Activated T-cell treated with anti-CD3 and anti-CD28 coated beads, Interleukin-2, amount 50 U/mL, for 24 hours (primary cell): ENCODE measurements at regions not wholly inside any gene's neighbourhood (a gene's known extent, or its start where the extent isn't known, plus 50 kb on each side); places are given as distances from the start of the nearest gene placed in this dataset.
"Not testable (repeated sequence)": the region's sequence is repeated elsewhere in the genome, so short reads cannot be mapped to it uniquely, and the experiment has no call there.

Source experiments
- DNase-seq: peaks from one replicate; pipeline ENCODE4 v3.0.0-alpha.2; 2020
- H3K27ac Mint-ChIP-seq: 2 replicates; pipeline ENCODE4 v1.8.0; 2020; ENCODE audit warnings: mild to moderate bottlenecking, mixed read lengths
- H3K27me3 Mint-ChIP-seq: 2 replicates; pipeline ENCODE4 v1.8.0; 2020; ENCODE audit warnings: mixed read lengths
- H3K36me3 Mint-ChIP-seq: 2 replicates; pipeline ENCODE4 v1.8.0; 2020; ENCODE audit warnings: low read depth, mixed read lengths
- H3K4me1 Mint-ChIP-seq: 2 replicates; pipeline ENCODE4 v1.8.0; 2020; ENCODE audit warnings: low read depth, mixed read lengths
- H3K4me3 Mint-ChIP-seq: 2 replicates; pipeline ENCODE4 v1.8.0; 2020; ENCODE audit warnings: mild to moderate bottlenecking, moderate library complexity, mixed read lengths
- H3K9me3 Mint-ChIP-seq: 2 replicates; pipeline ENCODE4 v1.8.0; 2020; ENCODE audit warnings: mixed read lengths

GRCh38 chr4:159906517-159906916 lies 803.6 kb downstream of the RAPGEF2 start:
- no peak overlapping the region for H3K4me3 Mint-ChIP-seq
- H3K27me3 Mint-ChIP-seq: no peaks in the 10 kb centered on the region
- no peaks in the 10 kb centered on the region for H3K9me3 Mint-ChIP-seq
- DNase-seq: no peak
- no peaks in the 10 kb centered on the region for H3K36me3 Mint-ChIP-seq
- H3K4me1 Mint-ChIP-seq: no peaks in the 10 kb centered on the region
- no peak overlapping the region for H3K27ac Mint-ChIP-seq

- H3K9me3 Mint-ChIP-seq: peaks cover 2% of the 10 kb centered on the region
These were observed 807.8 kb downstream of the RAPGEF2 start for GRCh38 chr4:159910721-159911120.

GRCh38 chr4:159922119-159922518 lies 819.2 kb downstream of the RAPGEF2 start:
- Mint-ChIP-seq H3K9me3 (peaks cover 30% of the 10 kb centered on the region), H3K27me3 (no peaks in the 10 kb centered on the region), H3K4me3 (no peak overlapping the region), H3K4me1 (no peaks in the 10 kb centered on the region), H3K36me3 (no peaks in the 10 kb centered on the region), H3K27ac (no peak overlapping the region)
- DNase-seq: no peak

More at GRCh38 chr4:159910721-159911120, 807.8 kb downstream of the RAPGEF2 start:
- Mint-ChIP-seq H3K4me3 (no peak overlapping the region), H3K27ac (no peak overlapping the region), H3K27me3 (no peaks in the 10 kb centered on the region), H3K36me3 (no peaks in the 10 kb centered on the region), H3K4me1 (no peaks in the 10 kb centered on the region)
- no peak for DNase-seq

- Mint-ChIP-seq H3K27me3 (no peaks in the 10 kb centered on the region), H3K9me3 (peaks cover 31% of the 10 kb centered on the region), H3K27ac (no peak overlapping the region), H3K4me1 (no peaks in the 10 kb centered on the region), H3K36me3 (no peaks in the 10 kb centered on the region), H3K4me3 (no peak overlapping the region)
- DNase-seq: no peak
These were observed 822.9 kb downstream of the RAPGEF2 start for GRCh38 chr4:159925770-159926169.

- no peak overlapping the region for H3K27ac Mint-ChIP-seq
- H3K4me1 Mint-ChIP-seq: no peaks in the 10 kb centered on the region
- no peaks in the 10 kb centered on the region for H3K27me3 Mint-ChIP-seq
- H3K4me3 Mint-ChIP-seq: no peak overlapping the region
- H3K36me3 Mint-ChIP-seq: no peaks in the 10 kb centered on the region
- H3K9me3 Mint-ChIP-seq: peaks cover 28% of the 10 kb centered on the region
- DNase-seq: no peak
These were observed 824.0 kb downstream of the RAPGEF2 start for GRCh38 chr4:159926871-159927270.

GRCh38 chr4:159927781-159928180 lies 824.9 kb downstream of the RAPGEF2 start:
- no peaks in the 10 kb centered on the region for H3K36me3 Mint-ChIP-seq
- DNase-seq: no peak
- no peaks in the 10 kb centered on the region for H3K4me1 Mint-ChIP-seq
- H3K4me3 Mint-ChIP-seq: no peak overlapping the region
- H3K9me3 Mint-ChIP-seq: peaks cover 33% of the 10 kb centered on the region
- no peak overlapping the region for H3K27ac Mint-ChIP-seq
- no peaks in the 10 kb centered on the region for H3K27me3 Mint-ChIP-seq

- not testable (repeated sequence) for H3K36me3 Mint-ChIP-seq, H3K9me3 Mint-ChIP-seq, DNase-seq, H3K4me1 Mint-ChIP-seq, H3K4me3 Mint-ChIP-seq, H3K27me3 Mint-ChIP-seq, H3K27ac Mint-ChIP-seq
These were observed 831.7 kb downstream of the RAPGEF2 start for GRCh38 chr4:159934602-159935001.

- Mint-ChIP-seq H3K9me3 (peaks cover 3% of the 10 kb centered on the region), H3K27me3 (no peaks in the 10 kb centered on the region), H3K4me3 (no peak overlapping the region), H3K27ac (no peak overlapping the region), H3K36me3 (no peaks in the 10 kb centered on the region), H3K4me1 (no peaks in the 10 kb centered on the region)
- DNase-seq: no peak
These were observed 834.7 kb downstream of the RAPGEF2 start for GRCh38 chr4:159937595-159937994.

- H3K36me3 Mint-ChIP-seq, H3K27me3 Mint-ChIP-seq, H3K9me3 Mint-ChIP-seq, H3K27ac Mint-ChIP-seq, H3K4me1 Mint-ChIP-seq, DNase-seq, H3K4me3 Mint-ChIP-seq: not testable (repeated sequence)
These were observed 836.8 kb downstream of the RAPGEF2 start for GRCh38 chr4:159939681-159940080.

GRCh38 chr4:159941076-159941475 lies 838.2 kb downstream of the RAPGEF2 start:
- Mint-ChIP-seq H3K9me3 (peaks cover under 1% of the 10 kb centered on the region), H3K4me1 (no peaks in the 10 kb centered on the region), H3K27me3 (no peaks in the 10 kb centered on the region), H3K27ac (no peak overlapping the region), H3K36me3 (no peaks in the 10 kb centered on the region), H3K4me3 (no peak overlapping the region)
- no peak for DNase-seq

- H3K4me1 Mint-ChIP-seq: no peaks in the 10 kb centered on the region
- no peak for DNase-seq
- H3K27ac Mint-ChIP-seq: no peak overlapping the region
- no peaks in the 10 kb centered on the region for H3K9me3 Mint-ChIP-seq
- no peak overlapping the region for H3K4me3 Mint-ChIP-seq
- no peaks in the 10 kb centered on the region for H3K27me3 Mint-ChIP-seq
- H3K36me3 Mint-ChIP-seq: no peaks in the 10 kb centered on the region
These were observed 841.6 kb downstream of the RAPGEF2 start for GRCh38 chr4:159944477-159944876.

GRCh38 chr4:159946983-159947615 lies 844.2 kb downstream of the RAPGEF2 start:
- Mint-ChIP-seq H3K27me3 (no peaks in the 10 kb centered on the region), H3K9me3 (peaks cover 3% of the 10 kb centered on the region), H3K4me3 (no peak overlapping the region), H3K27ac (no peak overlapping the region), H3K36me3 (no peaks in the 10 kb centered on the region), H3K4me1 (no peaks in the 10 kb centered on the region)
- DNase-seq: no peak

GRCh38 chr4:159950707-159951106 lies 847.8 kb downstream of the RAPGEF2 start:
- DNase-seq: no peak
- Mint-ChIP-seq H3K9me3 (peaks cover 6% of the 10 kb centered on the region), H3K36me3 (no peaks in the 10 kb centered on the region), H3K27me3 (no peaks in the 10 kb centered on the region), H3K4me3 (no peak overlapping the region), H3K4me1 (no peaks in the 10 kb centered on the region), H3K27ac (no peak overlapping the region)

- Mint-ChIP-seq H3K36me3 (no peaks in the 10 kb centered on the region), H3K27ac (no peak overlapping the region), H3K9me3 (peaks cover 5% of the 10 kb centered on the region), H3K27me3 (no peaks in the 10 kb centered on the region), H3K4me3 (no peak overlapping the region), H3K4me1 (no peaks in the 10 kb centered on the region)
- no peak for DNase-seq
These were observed 863.9 kb downstream of the RAPGEF2 start for GRCh38 chr4:159966746-159967145.

GRCh38 chr4:159976871-159977482 lies 874.1 kb downstream of the RAPGEF2 start:
- not testable (repeated sequence) for H3K27me3 Mint-ChIP-seq, DNase-seq, H3K27ac Mint-ChIP-seq, H3K4me3 Mint-ChIP-seq, H3K4me1 Mint-ChIP-seq, H3K36me3 Mint-ChIP-seq
- H3K9me3 Mint-ChIP-seq: peaks cover 18% of the 10 kb centered on the region
